MV-4-11 (cell line): ENCODE measurements at regions not wholly inside any gene's neighbourhood (a gene's known extent, or its start where the extent isn't known, plus 50 kb on each side); places are given as distances from the start of the nearest gene placed in this dataset.
A peak's percentile ranks its signal among the peaks of the same experiment; 100 is the strongest.
"Not testable (repeated sequence)": the region's sequence is repeated elsewhere in the genome, so short reads cannot be mapped to it uniquely, and the experiment has no call there.

Source experiments
- DNase-seq: peaks from one replicate; lab custom pipeline; 2025; lab: John Stamatoyannopoulos, UW

GRCh38 chr2:185265747-185266146 is 472.9 kb upstream of the FSIP2 start:
- no peak for DNase-seq

GRCh38 chr2:185268651-185269050 is 470.0 kb upstream of the FSIP2 start:
- no peak for DNase-seq

GRCh38 chr2:185274718-185275484 is 463.7 kb upstream of the FSIP2 start:
- peak; percentile 34 for DNase-seq

- DNase-seq: not testable (repeated sequence)
Measured at GRCh38 chr2:185275979-185276378, 462.6 kb upstream of the FSIP2 start.

GRCh38 chr2:185278761-185279160 is 459.8 kb upstream of the FSIP2 start:
- no peak for DNase-seq

GRCh38 chr2:185279999-185280398 is 458.6 kb upstream of the FSIP2 start:
- peak; percentile 21 for DNase-seq

GRCh38 chr2:185284696-185285095 is 453.9 kb upstream of the FSIP2 start:
- no peak for DNase-seq

GRCh38 chr2:185290012-185290411 is 448.6 kb upstream of the FSIP2 start:
- DNase-seq: not testable (repeated sequence)

- DNase-seq: peak; percentile 51
Measured at GRCh38 chr2:185291035-185291647, 447.5 kb upstream of the FSIP2 start.

- no peak for DNase-seq
Measured at GRCh38 chr2:185299867-185300266, 438.7 kb upstream of the FSIP2 start.

- no peak for DNase-seq
Measured at GRCh38 chr2:185306119-185306518, 432.5 kb upstream of the FSIP2 start.

- DNase-seq: no peak
Measured at GRCh38 chr2:185316383-185316782, 422.2 kb upstream of the FSIP2 start.

GRCh38 chr2:185318271-185318724 is 420.3 kb upstream of the FSIP2 start:
- DNase-seq: no peak

- DNase-seq: no peak
Measured at GRCh38 chr2:185335879-185336278, 402.7 kb upstream of the FSIP2 start.

GRCh38 chr2:185337033-185337432 is 401.6 kb upstream of the FSIP2 start:
- DNase-seq: no peak

GRCh38 chr2:185338104-185338503 is 400.5 kb upstream of the FSIP2 start:
- no peak for DNase-seq

- DNase-seq: no peak
Measured at GRCh38 chr2:185347445-185347844, 391.2 kb upstream of the FSIP2 start.

- no peak for DNase-seq
Measured at GRCh38 chr2:185360776-185361175, 377.8 kb upstream of the FSIP2 start.

- no peak for DNase-seq
Measured at GRCh38 chr2:185372188-185372587, 366.4 kb upstream of the FSIP2 start.

GRCh38 chr2:185373229-185373628 is 365.4 kb upstream of the FSIP2 start:
- no peak for DNase-seq

GRCh38 chr2:185374878-185375277 is 363.7 kb upstream of the FSIP2 start:
- no peak for DNase-seq

GRCh38 chr2:185375731-185376130 is 362.9 kb upstream of the FSIP2 start:
- no peak for DNase-seq

GRCh38 chr2:185381631-185382030 is 357.0 kb upstream of the FSIP2 start:
- no peak for DNase-seq
